PC-3 (cell line): ENCODE measurements at regions not wholly inside any gene's neighbourhood (a gene's known extent, or its start where the extent isn't known, plus 50 kb on each side); places are given as distances from the start of the nearest gene placed in this dataset.

Experiments
- ATAC-seq: fragments of 200-7000 bp; cut with Tn5 transposase; 2 replicates; pipeline ENCODE4 v1.9.1; 2020; ENCODE audit warnings: mild to moderate bottlenecking, moderate library complexity
- BruUV-seq: library from RNA; stranded (reverse); fragments of 400-500 nt; replicated peaks from 2 replicates; lab custom pipeline; 2021; lab: Mats Ljungman, UMichigan
- CTCF ChIA-PET: fragments of 300-600 bp; sonication (Branson Sonifier 250); formaldehyde crosslinking; loops from one replicate; lab custom pipeline; 2022; ENCODE audit warnings: antibody characterized with exemption; lab: Charles Lee
- POLR2A ChIA-PET: fragments of 300-600 bp; sonication (Branson Sonifier 250); formaldehyde crosslinking; loops from one replicate; lab custom pipeline; 2022; ENCODE audit warnings: antibody characterized with exemption; ENCODE audit not compliant: unreplicated experiment; lab: Charles Lee
- DNase-seq: peaks from one replicate; pipeline ENCODE4 v3.0.0-alpha.2; 2015
- H2AFZ ChIP-seq: fragments of 300-600 bp; sonication (generic); 2 replicates; pipeline ENCODE4 v1.6.0; 2016; ENCODE audit warnings: antibody characterized with exemption, low read length
- H3F3A ChIP-seq: fragments of 300-600 bp; sonication (generic); one replicate; pipeline ENCODE4 v1.6.0; 2017; ENCODE audit warnings: antibody characterized with exemption, low read length, control low read depth, mild to moderate bottlenecking; ENCODE audit not compliant: unreplicated experiment
- H3K27ac ChIP-seq: fragments of 300-600 bp; sonication (generic); 2 replicates; pipeline ENCODE4 v1.5.1; 2016; ENCODE audit warnings: mild to moderate bottlenecking, low read length
- H3K27me3 ChIP-seq: fragments of 300-600 bp; sonication (generic); 2 replicates; pipeline ENCODE4 v1.6.1; 2016; ENCODE audit warnings: low read length, mixed read lengths
- H3K36me3 ChIP-seq: fragments of 300-600 bp; sonication (generic); 2 replicates; pipeline ENCODE4 v1.6.1; 2016; ENCODE audit warnings: low read depth, mixed run types, low read length, mixed read lengths
- H3K4me1 ChIP-seq: fragments of 300-600 bp; sonication (generic); 2 replicates; pipeline ENCODE4 v1.5.1; 2016; ENCODE audit warnings: low read length; ENCODE audit not compliant: insufficient read depth
- H3K4me2 ChIP-seq: fragments of 300-600 bp; sonication (generic); 2 replicates; pipeline ENCODE4 v1.6.0; 2016; ENCODE audit warnings: low read length
- H3K4me3 ChIP-seq: fragments of 300-600 bp; sonication (generic); 2 replicates; pipeline ENCODE4 v1.5.1; 2016; ENCODE audit warnings: mild to moderate bottlenecking, low read length, mixed read lengths
- H3K79me2 ChIP-seq: fragments of 300-600 bp; sonication (generic); 2 replicates; pipeline ENCODE4 v1.6.1; 2017; ENCODE audit warnings: low read length, mixed read lengths
- H3K9ac ChIP-seq: fragments of 300-600 bp; sonication (generic); 2 replicates; pipeline ENCODE4 v1.6.0; 2016; ENCODE audit warnings: mild to moderate bottlenecking, low read length
- H3K9me2 ChIP-seq: fragments of 300-600 bp; sonication (generic); replicated peaks from 2 replicates; pipeline ENCODE4 v1.6.1; 2016; ENCODE audit warnings: mixed run types, low read length, mixed read lengths
- H3K9me3 ChIP-seq: fragments of 300-600 bp; sonication (generic); 2 replicates; pipeline ENCODE4 v1.6.1; 2016; ENCODE audit warnings: low read length, mixed read lengths
- H4K20me1 ChIP-seq: fragments of 300-600 bp; sonication (generic); 2 replicates; pipeline ENCODE4 v1.6.1; 2016; ENCODE audit warnings: low read length, mixed read lengths
- CTCF ChIP-seq: fragments of 300-600 bp; sonication (generic); conservative IDR thresholded peaks from 2 replicates; pipeline ENCODE4 v1.5.1; 2017; ENCODE audit warnings: antibody characterized with exemption, low read depth, mild to moderate bottlenecking, low read length
- EZH2 ChIP-seq: fragments of 300-600 bp; sonication (generic); IDR thresholded peaks from one replicate; pipeline ENCODE4 v1.6.1; 2017; ENCODE audit warnings: antibody characterized with exemption, mild to moderate bottlenecking, low read length; ENCODE audit not compliant: unreplicated experiment
- EZH2phosphoT487 ChIP-seq: fragments of 300-600 bp; sonication (generic); IDR thresholded peaks from 2 replicates; pipeline ENCODE4 v1.6.1; 2018; ENCODE audit warnings: mild to moderate bottlenecking, antibody characterized with exemption, low read length, borderline replicate concordance
- intact Hi-C: fragments of 100-400 bp; cut with micrococcal nuclease; formaldehyde crosslinking; loops from 2 replicates; pipeline ENCODE4 v1.9.0; 2023

DNA sequence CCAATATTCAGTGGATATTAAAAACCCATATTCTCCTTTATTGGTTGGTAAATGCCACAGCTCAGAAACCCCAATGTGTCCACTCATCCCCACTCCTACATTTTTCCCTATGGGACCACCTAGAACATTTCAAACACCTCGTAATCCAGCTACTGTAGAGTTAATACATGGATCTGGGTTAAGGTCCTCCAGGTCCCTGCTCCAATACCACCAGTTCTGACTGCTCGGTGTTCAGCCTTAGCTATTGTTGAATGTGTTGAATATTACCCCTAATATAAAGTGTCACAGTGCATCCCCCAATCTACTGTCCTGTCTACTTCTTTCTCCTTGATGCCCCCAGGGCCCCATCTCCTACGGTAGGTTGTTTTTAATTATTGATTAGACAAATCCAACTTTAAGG is 231.5 kb downstream of the PCSK1 start:
- Histone ChIP-seq H3K4me1 (peaks cover 12% of the 10 kb centered on the region), H3K9me3 (no peaks in the 10 kb centered on the region), H3K27me3 (no peaks in the 10 kb centered on the region), H3K9me2 (no peaks in the 10 kb centered on the region), H4K20me1 (no peaks in the 10 kb centered on the region), H2AFZ (no peak overlapping the region), H3K4me3 (no peak overlapping the region), H3K36me3 (no peaks in the 10 kb centered on the region), H3K79me2 (no peaks in the 10 kb centered on the region), H3K27ac (no peak overlapping the region), H3K4me2 (no peak overlapping the region), H3F3A (no peaks in the 10 kb centered on the region), H3K9ac (no peak overlapping the region)
- BruUV-seq, result no TSS peak
- intact Hi-C loops, result no loop called here
- ChIA-PET CTCF (no interaction called here), POLR2A (no interaction called here)
- no peak for TF ChIP-seq EZH2
- no peak for TF ChIP-seq EZH2phosphoT487
- TF ChIP-seq CTCF, result no peak
- ATAC-seq (no peak), DNase-seq (no peak)

DNA sequence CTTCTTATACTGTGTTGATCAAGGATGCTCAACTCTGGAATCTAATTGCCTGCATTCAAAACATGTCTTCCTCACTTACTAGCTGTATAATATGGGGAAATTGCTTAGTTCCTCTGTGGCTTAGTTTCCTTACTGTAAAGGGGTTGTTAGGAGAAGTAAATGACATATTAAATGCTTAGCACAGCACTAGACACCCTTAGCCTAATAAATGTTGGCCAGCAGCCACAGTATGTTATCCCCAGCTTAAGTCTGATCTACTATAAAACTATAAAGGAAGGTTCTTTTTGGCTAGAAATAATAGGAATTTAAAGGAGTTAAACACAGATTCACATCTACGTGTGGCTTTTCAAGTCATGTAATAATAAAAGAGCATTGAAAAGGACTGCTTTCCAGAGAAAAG is 232.4 kb downstream of the PCSK1 start:
- Histone ChIP-seq H3K27me3 (no peaks in the 10 kb centered on the region), H4K20me1 (no peaks in the 10 kb centered on the region), H2AFZ (no peak overlapping the region), H3K4me2 (no peak overlapping the region), H3K9me3 (no peaks in the 10 kb centered on the region), H3K9me2 (no peaks in the 10 kb centered on the region), H3K4me1 (peaks cover 12% of the 10 kb centered on the region), H3K79me2 (no peaks in the 10 kb centered on the region), H3K4me3 (no peak overlapping the region), H3K9ac (no peak overlapping the region), H3K27ac (no peak overlapping the region), H3K36me3 (no peaks in the 10 kb centered on the region), H3F3A (no peaks in the 10 kb centered on the region)
- ChIA-PET POLR2A (no interaction called here), CTCF (no interaction called here)
- no peak for TF ChIP-seq CTCF
- TF ChIP-seq EZH2phosphoT487, result no peak
- no peak for TF ChIP-seq EZH2
- no peak for ATAC-seq
- no TSS peak for BruUV-seq
- no peak for DNase-seq
- intact Hi-C loops, result no loop called here

DNA sequence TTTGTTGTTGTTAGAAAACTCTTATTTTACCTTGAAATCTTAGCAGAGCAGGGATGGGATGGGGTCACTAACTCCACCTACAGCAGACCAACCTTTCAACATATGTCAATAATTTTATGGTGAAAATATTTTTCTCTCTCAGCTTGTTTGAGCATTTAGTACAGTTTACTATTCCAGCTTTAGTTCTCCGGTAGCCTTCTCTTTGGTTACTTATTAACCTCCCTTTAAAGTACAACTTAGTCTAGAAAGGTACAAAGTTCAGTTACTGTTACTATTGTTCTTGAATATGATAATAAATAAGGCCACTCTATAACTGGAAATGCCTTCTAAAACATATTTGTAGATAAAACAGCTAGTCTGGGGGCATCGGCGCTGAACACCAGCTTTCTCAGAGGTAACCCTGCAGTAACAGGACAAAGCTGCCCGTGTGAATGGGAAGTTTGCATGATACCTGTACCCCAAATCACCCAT is 233.3 kb downstream of the PCSK1 start:
- no peak overlapping the region for H3K4me2 ChIP-seq
- TF ChIP-seq EZH2 (no peak), EZH2phosphoT487 (no peak), CTCF (no peak)
- ATAC-seq (no peak), DNase-seq (no peak)
- H3K9me3 ChIP-seq, result no peaks in the 10 kb centered on the region
- peaks cover 12% of the 10 kb centered on the region for H3K4me1 ChIP-seq
- no peaks in the 10 kb centered on the region for H3K27me3 ChIP-seq
- no peak overlapping the region for H3K27ac ChIP-seq
- intact Hi-C loops, result no loop called here
- no peaks in the 10 kb centered on the region for H3K9me2 ChIP-seq
- H2AFZ ChIP-seq, result no peak overlapping the region
- no peaks in the 10 kb centered on the region for H4K20me1 ChIP-seq
- ChIA-PET POLR2A (no interaction called here), CTCF (no interaction called here)
- no peaks in the 10 kb centered on the region for H3K79me2 ChIP-seq
- no peaks in the 10 kb centered on the region for H3F3A ChIP-seq
- no peak overlapping the region for H3K9ac ChIP-seq
- no peaks in the 10 kb centered on the region for H3K36me3 ChIP-seq
- H3K4me3 ChIP-seq, result no peak overlapping the region
- no TSS peak for BruUV-seq
